ELR (cell line): ENCODE measurements at regions not wholly inside any gene's neighbourhood (a gene's known extent, or its start where the extent isn't known, plus 50 kb on each side); places are given as distances from the start of the nearest gene placed in this dataset.
"Not testable (repeated sequence)": the region's sequence is repeated elsewhere in the genome, so short reads cannot be mapped to it uniquely, and the experiment has no call there.

ENCODE experiments used
- DNase-seq: peaks from one replicate; pipeline ENCODE4 v3.0.0-alpha.2; 2015; ENCODE audit warnings: low read depth

GRCh38 chr3:153830552-153830951 is 290.6 kb upstream of the ARHGEF26 start:
- DNase-seq, result no peak

- DNase-seq, result no peak
Observed at GRCh38 chr3:153835540-153835939, 285.6 kb upstream of the ARHGEF26 start.

GRCh38 chr3:153840487-153840886 is 280.7 kb upstream of the ARHGEF26 start:
- no peak for DNase-seq

- no peak for DNase-seq
Observed at GRCh38 chr3:153843994-153844393, 277.2 kb upstream of the ARHGEF26 start.

GRCh38 chr3:153845311-153845710 is 275.9 kb upstream of the ARHGEF26 start:
- DNase-seq, result no peak

GRCh38 chr3:153848702-153849101 is 272.5 kb upstream of the ARHGEF26 start:
- no peak for DNase-seq

- no peak for DNase-seq
Observed at GRCh38 chr3:153852355-153852754, 268.8 kb upstream of the ARHGEF26 start.

- DNase-seq, result no peak
Observed at GRCh38 chr3:153853163-153853562, 268.0 kb upstream of the ARHGEF26 start.

- no peak for DNase-seq
Observed at GRCh38 chr3:153855772-153856171, 265.4 kb upstream of the ARHGEF26 start.

GRCh38 chr3:153856932-153857331 is 264.3 kb upstream of the ARHGEF26 start:
- peak; percentile 34 for DNase-seq

GRCh38 chr3:153864793-153865192 is 256.4 kb upstream of the ARHGEF26 start:
- no peak for DNase-seq

- DNase-seq, result no peak
Observed at GRCh38 chr3:153866901-153867300, 254.3 kb upstream of the ARHGEF26 start.

- not testable (repeated sequence) for DNase-seq
Observed at GRCh38 chr3:153874348-153874747, 246.8 kb upstream of the ARHGEF26 start.

GRCh38 chr3:153880493-153880892 is 240.7 kb upstream of the ARHGEF26 start:
- DNase-seq, result no peak

GRCh38 chr3:153881201-153881600 is 240.0 kb upstream of the ARHGEF26 start:
- peak; percentile 73 for DNase-seq

- no peak for DNase-seq
Observed at GRCh38 chr3:153885359-153885758, 235.8 kb upstream of the ARHGEF26 start.

- no peak for DNase-seq
Observed at GRCh38 chr3:153889905-153890334, 231.3 kb upstream of the ARHGEF26 start.

GRCh38 chr3:153892126-153892525 is 229.1 kb upstream of the ARHGEF26 start:
- no peak for DNase-seq

- DNase-seq, result no peak
Observed at GRCh38 chr3:153894857-153895256, 226.3 kb upstream of the ARHGEF26 start.

GRCh38 chr3:153896197-153896596 is 225.0 kb upstream of the ARHGEF26 start:
- DNase-seq, result no peak

GRCh38 chr3:153897025-153897723 is 224.0 kb upstream of the ARHGEF26 start:
- DNase-seq, result no peak

GRCh38 chr3:153897842-153898241 is 223.3 kb upstream of the ARHGEF26 start:
- DNase-seq, result no peak

- peak; percentile 32 for DNase-seq
Observed at GRCh38 chr3:153901152-153901551, 220.0 kb upstream of the ARHGEF26 start.

GRCh38 chr3:153901991-153902390 is 219.2 kb upstream of the ARHGEF26 start:
- peak; percentile 49 for DNase-seq
